HPDE6-E6E7 (cell line): ENCODE measurements at regions not wholly inside any gene's neighbourhood (a gene's known extent, or its start where the extent isn't known, plus 50 kb on each side); places are given as distances from the start of the nearest gene placed in this dataset.
A peak's percentile ranks its signal among the peaks of the same experiment; 100 is the strongest.
"Not testable (repeated sequence)": the region's sequence is repeated elsewhere in the genome, so short reads cannot be mapped to it uniquely, and the experiment has no call there.

Source experiments
- DNase-seq: peaks from one replicate; pipeline ENCODE4 v3.0.0; 2011; ENCODE audit warnings: missing footprints; ENCODE audit errors: extremely low spot score

DNA sequence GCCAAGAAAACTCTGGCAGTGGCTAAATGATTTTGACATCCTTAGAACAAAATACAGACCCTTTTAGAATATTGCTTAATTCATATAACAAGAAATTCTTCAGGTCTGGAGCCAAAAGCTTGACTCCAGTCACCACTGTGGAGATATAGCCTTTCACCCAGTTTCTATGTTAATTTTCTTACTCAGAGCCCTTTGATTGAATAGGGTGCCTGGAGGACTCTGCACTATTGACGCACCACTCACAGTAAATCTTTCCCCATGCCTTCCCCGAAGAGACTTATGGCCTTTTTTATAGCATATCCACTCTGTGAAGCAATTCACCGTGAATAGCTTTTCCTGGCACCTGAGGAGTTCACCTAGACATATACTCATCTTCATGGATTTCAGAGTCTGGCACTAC, 613.8 kb downstream of the ZWINT start:
- no peak for DNase-seq

DNA sequence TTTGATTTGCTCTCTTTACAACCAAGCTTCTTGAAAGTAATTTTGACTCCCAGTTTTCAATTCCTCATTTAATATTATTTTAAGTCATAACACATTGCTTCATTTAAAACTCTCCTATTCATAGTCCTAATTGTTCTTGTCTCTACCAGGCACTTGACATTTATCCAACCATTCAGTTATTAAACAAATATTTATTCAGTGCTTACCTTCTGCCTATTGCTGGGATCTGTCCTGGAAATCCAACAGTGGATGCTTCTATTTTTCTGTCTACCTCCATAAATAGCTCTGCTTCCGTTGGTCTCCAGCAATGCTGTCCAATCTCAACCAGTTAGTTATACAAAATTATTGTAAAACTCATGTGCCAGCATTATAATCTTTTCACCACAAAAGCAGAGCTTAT, 615.1 kb downstream of the ZWINT start:
- DNase-seq = no peak

DNA sequence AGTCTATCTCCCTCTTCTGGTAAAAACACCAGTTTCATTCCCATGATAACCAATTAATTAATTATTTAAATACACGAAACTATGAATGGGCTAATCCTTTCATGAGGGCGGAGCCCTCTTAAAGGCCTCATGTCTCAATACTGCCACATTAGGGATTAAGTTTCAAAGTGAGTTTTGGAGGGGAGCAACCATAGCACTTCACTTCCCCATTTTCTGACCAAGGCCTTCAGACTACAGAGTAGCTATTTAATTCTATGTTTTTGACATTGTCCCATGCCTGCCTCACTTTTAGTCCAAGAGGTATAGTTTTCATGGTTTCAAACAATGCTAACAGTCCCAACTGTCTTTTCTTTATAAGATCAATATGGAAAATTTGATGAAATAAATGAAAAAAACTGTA, 618.6 kb downstream of the ZWINT start:
- no peak for DNase-seq

DNA sequence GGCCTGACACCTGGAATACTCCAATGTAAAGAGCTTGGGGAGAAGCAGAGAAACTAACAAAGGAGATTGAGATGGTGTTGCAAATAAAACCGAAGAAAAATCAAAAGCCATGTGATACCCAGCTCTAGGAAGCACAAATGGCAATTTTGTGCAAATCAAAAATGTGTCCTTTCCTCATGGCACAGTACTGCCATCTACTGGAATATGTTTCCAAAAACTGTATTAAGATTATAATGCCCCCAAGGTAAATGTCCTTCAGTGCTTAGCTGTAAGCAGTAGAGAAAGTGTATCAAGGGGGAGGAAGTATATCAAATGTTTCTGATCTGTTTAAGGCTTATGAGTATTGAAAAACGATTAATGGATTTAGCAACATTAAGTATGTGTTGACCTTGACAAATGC, 620.3 kb downstream of the ZWINT start:
- DNase-seq = not testable (repeated sequence)

DNA sequence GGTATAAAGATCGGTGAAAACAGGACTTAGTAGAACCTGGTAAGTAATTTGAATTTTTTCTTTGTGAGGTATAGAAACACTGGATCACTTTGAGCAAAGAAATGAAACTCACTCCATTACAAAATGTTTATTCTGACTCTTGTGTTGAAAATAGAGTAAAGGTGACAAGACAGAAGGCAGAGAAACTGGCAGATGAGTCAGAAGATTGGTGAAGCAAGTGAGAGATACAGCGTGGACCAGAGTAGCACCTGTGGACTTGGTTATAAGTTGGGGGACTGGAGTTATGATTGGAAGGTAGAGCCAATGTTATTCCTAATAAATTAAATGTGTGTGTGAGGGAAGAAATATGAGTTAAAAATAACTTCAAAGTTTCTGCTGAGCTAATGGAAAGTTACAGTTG, 620.9 kb downstream of the ZWINT start:
- DNase-seq = no peak

DNA sequence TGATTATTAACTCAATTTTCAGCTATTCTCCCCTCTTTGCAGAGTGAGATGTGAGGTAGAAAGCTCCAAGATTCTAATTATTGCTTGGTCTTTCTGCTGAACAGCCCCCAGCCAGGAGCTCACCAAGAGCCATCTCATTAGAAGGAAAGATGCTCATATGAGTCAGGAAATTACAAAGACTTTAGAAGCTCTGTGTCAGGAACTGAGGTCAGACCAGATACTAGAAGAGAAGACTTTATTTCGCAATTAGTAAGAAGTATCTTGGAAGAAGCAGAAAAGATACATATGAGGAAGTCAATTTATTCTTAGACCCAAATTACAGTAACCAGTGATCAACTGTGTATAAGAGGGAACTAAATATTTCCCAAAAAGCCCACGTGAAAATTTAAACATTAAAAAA, 626.9 kb downstream of the ZWINT start:
- DNase-seq = no peak

DNA sequence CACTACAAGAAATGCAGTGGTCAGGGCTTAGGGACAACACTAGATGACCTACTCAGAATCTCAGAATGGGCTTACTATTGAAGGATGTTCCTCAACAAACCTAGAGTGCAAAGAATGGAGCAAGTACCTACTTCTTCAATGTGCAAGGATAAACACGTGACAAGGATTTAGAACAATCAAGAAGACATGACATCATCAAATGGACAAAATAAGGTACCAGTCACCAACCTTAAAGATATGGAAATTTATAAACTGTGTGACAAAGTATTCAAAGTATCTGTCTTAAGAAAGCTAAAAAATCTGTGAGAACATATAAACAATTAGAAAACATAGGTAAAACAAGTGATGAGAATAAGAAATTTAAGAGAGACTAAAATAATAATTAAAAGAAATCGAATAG, 656.1 kb downstream of the ZWINT start:
- no peak for DNase-seq

DNA sequence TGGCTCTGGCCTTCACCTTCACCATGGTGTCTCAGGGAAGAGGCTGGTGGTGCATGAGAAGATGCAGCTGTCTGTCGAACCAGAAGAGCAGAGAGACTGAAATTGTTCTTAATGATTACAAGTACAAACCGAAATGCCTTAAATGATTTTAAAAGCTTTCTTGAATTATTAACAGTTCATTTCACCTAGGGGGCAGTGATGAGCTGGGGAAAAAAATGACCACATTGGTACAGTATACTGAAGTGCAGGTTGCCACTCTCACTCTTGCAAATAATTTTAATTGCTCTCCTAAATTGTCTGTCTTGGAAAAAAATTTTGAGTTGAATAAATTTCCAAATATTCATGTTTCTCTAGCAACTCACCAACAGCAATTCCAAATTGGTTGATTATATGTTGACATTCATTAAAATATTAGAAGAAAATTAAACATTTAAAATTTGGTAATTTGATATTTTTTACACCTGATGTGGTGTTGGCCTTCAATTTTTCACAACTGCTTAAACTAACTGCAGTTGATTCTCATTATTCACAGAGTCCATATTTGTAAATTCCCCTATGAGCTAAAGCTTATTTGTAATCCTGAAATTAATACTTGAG, 692.6 kb downstream of the ZWINT start:
- no peak for DNase-seq

DNA sequence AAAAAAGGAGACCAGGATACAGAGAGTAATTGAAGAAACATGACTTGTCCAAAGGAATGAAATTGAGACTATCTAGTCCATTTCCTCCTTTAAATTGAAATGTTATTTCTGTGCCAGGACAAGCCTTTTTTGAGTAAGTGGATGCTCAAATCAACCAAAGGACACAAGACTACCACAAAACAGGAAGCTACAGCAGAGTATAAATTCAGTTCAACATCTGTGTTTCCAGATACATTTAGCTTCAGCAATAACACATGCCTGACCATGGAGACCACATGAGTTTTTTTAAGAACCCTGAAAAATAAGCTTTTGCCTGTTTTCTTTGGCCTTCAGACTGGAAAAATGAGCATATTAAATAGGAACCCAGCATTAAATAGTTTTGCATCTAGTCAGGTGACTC, 707.5 kb downstream of the ZWINT start:
- DNase-seq = no peak

DNA sequence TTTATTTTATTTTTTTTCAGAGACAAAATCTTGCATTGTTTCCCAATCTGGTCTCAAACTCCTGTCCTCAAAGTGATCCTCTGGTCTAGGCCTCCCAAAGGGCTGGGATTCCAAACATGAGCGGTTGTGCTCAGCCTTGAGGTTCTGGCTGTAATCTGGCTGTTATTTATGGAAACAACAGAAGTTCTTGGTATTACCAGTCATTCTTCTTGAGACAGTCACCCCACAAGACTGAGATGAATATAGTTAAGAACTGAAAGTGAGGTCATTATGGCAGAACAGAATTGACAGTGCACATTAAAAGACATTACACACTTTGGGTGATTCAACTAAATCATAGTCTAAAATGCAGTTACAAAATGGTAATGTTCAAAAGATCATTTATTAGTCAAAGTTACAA, 719.5 kb downstream of the ZWINT start:
- no peak for DNase-seq

DNA sequence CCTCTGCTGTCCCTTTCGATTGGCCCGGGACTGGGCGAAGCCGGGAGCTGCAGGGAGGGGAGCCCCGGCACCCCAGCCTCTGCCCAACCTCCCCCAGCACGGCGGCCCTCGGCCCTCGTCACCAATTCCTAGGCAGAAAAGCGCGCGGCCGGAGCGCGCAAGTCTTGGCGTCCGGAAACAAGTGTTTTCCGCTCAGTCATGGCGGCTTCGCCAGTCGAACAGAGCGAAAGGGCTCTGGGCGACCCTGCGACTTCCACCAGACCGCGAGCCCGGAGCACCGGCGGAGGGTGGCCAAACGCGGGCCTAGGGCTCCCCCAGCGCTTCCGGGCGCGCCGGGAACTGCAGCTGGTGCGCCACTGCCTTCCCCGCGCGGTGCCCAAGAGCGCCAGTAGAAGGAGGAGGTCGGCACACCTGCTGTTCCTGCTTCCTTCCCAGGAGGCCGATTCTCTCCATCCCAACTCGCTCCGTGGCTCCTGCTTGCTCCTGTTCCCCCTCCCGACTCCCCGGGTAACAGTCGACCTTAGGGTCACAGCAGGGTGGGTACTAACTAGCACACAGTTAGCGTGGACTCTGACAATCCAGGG, 729.9 kb downstream of the ZWINT start:
- no peak for DNase-seq

DNA sequence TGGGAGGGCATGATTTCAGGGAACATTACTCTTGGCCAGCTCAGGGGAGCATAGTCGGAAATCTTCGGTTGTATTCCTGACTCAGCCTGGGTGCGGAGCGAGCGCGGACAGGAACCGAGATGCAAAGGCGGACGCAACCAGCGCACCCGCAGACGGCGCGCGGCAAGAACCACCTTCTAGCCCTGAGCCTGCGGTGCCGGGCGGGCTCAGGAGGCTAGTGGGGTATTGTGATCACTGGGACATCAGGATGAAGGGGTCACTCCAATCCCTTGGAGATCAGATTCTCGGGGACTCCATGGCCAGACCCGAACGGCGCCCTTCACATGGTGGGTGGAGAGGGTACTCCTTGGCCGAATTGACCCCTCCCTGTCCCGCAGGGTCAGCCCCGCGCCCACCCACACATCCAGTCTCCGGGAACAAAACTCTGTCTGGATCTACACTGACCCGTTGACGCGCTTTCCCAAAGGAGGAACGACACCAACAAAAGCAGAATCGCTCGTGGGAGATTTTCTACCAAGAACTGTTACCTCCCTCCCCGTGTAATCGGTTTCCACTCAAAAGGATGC, 730.5 kb downstream of the ZWINT start:
- no peak for DNase-seq

DNA sequence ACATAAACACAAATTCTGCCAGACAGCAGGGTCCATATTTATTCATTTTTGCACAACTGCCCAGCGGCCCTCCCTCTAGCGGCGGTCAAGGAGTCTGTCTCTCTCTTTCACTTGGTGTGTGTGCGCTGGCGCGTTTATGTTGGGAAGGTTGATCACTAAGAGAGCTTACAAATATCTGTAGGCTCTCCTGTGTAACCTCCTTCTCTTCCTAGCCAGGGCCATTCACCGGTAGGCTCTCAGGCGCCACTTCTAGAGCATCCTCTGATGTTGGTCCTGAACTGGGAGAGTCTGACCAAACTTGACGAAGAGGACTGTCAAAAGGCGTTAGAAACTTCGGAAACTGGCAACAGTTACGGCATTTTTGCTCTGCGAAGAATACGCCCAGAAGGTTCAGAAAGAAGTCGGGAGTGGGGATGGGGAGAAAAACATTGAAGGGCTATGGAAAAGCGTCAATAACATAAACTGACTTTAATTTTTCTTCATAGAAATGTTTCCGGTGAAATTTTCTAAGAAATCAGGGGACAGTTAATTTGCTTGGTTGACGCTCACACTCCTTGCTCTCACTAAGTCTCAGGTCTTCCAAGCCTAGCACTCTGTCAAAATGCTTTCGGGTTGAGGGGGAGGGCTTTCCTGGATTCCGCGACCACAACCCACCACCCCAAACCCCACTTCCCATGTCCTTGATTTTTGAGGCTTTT, 731.1 kb downstream of the ZWINT start:
- no peak for DNase-seq

DNA sequence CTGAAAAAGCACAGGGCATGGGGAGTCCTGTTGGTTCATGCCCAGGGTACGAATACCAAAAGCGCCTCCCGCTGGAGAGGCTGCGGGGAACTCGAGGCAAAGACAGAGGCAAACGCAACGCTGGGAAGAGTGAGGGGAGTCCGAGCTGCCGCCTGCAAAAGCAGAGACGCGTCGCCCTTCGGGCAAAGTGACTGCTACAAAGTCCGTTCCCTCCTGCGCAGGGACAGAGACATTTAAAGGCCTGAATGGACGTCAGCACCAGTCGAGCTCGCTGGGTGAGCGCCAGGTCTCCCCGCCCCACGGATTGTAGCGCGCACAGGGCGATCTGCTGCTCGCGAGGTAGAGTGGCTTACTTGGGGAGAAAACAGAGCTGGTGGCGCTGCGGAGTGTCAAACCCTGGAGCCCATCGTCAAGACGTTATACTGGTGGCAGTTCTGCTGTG, 732.8 kb downstream of the ZWINT start:
- no peak for DNase-seq

DNA sequence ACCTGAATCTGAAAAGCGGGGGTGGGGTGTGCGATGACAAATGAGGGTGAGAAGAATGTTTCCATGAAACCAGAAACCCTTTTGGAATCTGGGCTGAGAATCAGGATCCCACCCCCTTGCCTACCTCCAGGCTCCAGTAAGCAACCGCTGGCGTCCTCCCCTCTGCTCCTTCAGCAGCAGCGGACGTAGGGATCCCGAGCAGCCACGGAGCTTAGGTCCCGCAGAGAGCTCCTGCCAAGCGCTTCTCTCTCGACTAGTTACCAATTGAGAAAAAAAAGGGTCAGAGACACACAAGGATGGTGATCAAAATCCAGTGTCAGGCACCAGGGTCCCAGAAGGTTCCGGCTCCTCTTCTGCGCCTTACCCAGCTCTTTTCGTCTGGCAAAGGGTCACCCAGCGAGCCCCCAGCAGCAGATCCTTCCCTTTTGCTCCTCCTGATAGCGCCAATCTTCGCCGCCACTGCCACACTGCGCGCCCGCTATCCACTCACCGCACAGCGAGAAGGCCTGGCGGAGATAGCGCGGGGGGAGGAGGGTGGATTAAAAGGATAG, 733.5 kb downstream of the ZWINT start:
- DNase-seq = no peak

DNA sequence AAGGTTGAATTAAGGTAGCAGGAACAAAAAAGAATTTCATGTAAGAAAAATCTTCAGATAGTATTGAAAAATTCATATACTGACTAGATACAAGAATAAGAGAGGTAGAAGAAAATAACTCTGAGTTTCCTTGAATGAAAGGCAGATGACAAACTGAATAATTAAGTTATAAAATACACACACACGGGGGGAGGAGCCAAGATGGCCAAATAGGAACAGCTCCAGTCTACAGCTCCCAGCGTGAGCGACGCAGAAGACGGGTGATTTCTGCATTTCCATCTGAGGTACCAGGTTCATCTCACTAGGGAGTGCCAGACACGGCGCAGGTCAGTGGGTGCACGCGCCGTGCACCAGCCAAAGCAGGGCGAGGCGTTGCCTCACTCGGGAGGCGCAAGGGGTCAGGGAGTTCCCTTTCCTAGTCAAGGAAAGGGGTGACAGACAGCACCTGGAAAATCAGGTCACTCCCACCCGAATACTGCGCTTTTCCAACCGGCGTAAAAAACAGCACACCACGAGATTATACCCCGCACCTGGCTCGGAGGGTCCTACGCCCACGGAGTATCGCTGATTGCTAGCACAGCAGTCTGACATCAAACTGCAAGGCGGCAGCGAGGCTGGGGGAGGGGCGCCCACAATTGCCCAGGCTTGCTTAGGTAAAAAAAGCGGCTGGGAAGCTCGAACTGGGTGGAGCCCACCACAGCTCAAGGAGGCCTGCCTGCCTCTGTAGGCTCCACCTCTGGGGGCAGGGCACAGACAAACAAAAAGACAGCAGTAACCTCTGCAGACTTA, 759.2 kb downstream of the ZWINT start:
- not testable (repeated sequence) for DNase-seq

DNA sequence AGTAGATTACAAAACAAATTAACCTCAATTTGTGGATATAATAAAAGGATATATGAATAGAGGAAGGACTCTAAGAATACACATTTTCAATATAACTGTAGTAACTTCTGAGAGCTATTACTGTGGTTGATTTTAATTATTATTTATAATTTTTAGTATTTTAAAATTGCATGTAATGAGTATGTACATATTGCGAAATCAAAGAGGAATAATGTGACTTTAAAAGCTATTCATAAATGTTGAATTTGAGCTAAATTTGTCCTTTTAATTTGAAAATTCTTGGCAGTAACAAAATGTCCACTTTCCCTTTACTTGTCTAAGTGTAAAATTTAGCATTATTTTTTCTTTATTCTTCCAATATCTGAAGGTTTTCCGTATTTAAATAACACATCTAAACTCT, 750.6 kb upstream of the PCDH15 start:
- no peak for DNase-seq

DNA sequence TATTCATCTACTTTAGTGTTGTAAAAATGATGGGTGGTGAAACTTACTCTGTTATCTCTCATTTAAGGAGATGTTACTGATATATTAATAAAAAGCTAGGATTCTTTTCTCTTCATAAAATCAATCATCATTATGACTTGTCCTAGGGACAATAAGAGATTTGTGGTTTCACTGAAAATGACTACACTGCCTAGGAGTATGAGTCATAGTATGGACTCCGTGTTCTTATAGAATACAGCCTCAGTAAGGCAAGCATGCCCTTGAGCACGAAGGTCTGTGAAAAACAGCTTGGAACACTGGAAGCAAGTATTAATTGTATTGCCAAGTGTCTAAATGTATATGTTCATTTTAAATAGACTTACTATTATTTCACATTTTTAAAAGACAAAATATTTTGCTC, 749.2 kb upstream of the PCDH15 start:
- DNase-seq = peak; percentile 47

DNA sequence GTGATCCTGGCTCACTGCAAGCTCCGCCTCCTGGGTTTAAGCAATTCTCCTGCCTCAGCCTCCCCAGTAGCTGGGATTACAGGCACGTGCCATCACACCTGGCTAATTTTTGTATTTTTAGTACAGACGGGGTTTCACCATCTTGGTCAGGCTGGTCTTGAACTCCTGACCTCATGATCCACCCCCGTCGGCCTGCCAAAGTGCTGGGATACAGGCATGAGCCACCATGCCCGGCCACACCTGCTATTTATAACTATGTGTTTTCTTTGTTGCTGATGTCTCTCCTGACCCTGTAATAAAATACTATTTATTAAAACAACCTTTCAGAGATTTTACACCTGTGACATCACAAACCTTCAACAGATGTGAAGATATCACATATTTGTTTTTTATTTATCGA, 736.5 kb upstream of the PCDH15 start:
- not testable (repeated sequence) for DNase-seq

DNA sequence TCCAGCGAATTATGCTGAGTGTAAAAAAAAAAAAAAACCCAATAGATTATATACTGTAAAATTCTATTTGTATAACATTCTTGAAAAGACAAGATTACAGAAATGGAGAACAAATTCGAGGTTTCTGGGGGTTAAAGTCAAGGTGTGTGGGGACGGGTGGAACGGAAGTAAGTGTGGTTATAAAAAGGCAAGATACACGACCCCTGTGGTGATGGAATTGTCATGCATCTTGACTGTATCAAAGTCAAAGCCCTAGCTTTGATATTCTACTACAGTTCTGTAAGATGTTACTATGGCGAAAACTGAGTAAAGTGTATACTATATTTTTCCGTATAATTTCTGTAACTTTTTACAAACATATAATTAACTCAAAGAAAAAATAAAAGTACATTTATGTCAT, 718.2 kb upstream of the PCDH15 start:
- DNase-seq = no peak

DNA sequence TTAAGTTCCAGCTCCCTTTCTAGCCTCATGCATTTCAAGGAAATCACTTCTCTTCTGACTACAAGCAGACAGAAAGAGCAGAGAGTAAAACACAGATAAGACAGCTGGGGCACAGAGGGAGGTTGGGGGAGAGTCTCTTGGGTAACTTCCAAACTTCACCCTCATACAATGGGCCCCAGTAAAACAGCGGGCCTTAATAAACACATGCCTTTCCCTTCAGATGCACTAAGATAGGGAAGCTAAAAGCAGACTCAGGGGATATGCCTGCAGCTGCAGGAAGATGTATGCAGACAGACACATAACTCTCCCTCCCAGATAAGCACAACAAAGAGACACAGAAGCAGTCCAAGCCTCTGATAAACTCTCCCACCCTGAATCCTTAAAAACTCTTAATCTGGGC, 717.4 kb upstream of the PCDH15 start:
- not testable (repeated sequence) for DNase-seq

DNA sequence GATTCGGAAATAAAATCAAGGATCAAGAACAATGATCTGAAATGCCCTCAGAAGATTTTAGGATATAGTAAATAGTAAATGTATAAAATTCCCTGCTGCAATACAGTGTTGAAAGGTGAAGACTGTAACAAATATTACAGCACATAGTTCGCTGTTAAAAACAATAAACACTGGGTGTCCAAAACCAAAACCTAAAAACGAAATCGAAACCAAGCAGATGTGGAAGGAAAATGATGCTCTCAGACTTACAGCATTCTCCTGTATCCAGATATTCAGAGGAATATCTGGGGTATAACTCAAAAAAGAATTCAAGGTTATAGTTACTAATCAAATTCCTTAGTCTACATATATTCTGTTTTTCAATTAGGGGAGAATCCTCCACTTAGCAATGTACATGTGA, 708.1 kb upstream of the PCDH15 start:
- DNase-seq = no peak
